AG04450 (cell line): ENCODE measurements at regions not wholly inside any gene's neighbourhood (a gene's known extent, or its start where the extent isn't known, plus 50 kb on each side); places are given as distances from the start of the nearest gene placed in this dataset.

Experiments
- CTCF ChIA-PET: fragments of 300-600, 350-600 bp; formaldehyde crosslinking; extraction: SDS; loops from one replicate; lab custom pipeline; 2022; ENCODE audit warnings: antibody characterized with exemption, inconsistent platforms; lab: Charles Lee
- POLR2A ChIA-PET: fragments of 350-600 bp; formaldehyde crosslinking; extraction: SDS; loops from one replicate; lab custom pipeline; 2021; ENCODE audit warnings: antibody characterized with exemption, inconsistent platforms; lab: Yijun Ruan, JAX
- DNase-seq: peaks from one replicate; pipeline ENCODE4 v3.0.0-alpha.2; 2011; ENCODE audit warnings: low read depth, low spot score
- H3K27ac ChIP-seq: one replicate; pipeline ENCODE4 v1.5.1; 2012; ENCODE audit warnings: low read depth, low read length, control low read depth
- H3K27me3 ChIP-seq: one replicate; pipeline ENCODE4 v1.6.0; 2012; ENCODE audit warnings: low read length; ENCODE audit not compliant: control insufficient read depth, insufficient read depth
- H3K4me3 ChIP-seq: 2 replicates; pipeline ENCODE4 v1.5.1; 2011; ENCODE audit warnings: mild to moderate bottlenecking, low read depth, low read length, control low read depth
- H3K9me3 ChIP-seq: 2 replicates; pipeline ENCODE4 v1.5.1; 2012; ENCODE audit warnings: low read length; ENCODE audit not compliant: control insufficient read depth, insufficient read depth
- TF ChIP-seq, protein P1 (sequence below): IDR thresholded peaks from 2 replicates; pipeline ENCODE4 v1.5.1; 2011; ENCODE audit warnings: low read depth, low read length, control low read depth, inconsistent platforms

DNA sequence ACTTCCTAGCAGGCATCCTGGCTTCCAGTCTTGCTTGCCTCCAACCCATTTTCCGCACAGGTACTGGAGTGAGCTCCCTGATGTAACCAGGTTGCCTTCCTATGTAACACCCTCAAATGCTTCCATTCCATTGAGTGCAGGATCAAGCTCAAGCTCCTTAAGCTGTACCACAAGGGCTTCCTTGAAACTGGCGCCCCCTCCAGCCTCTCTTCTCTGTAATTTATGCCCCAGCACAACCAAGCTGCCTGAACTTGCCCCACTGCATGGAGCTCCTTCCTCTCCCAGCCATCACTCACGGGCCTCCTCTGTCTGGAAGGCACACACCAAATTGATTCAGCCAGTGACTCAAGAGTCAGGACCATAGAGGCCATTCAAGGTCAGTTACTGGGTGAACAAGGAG lies 234.8 kb upstream of the RPL38 start:
- ChIA-PET POLR2A (no interaction called here), CTCF (no interaction called here)
- no peak overlapping the region for H3K4me3 ChIP-seq

DNA sequence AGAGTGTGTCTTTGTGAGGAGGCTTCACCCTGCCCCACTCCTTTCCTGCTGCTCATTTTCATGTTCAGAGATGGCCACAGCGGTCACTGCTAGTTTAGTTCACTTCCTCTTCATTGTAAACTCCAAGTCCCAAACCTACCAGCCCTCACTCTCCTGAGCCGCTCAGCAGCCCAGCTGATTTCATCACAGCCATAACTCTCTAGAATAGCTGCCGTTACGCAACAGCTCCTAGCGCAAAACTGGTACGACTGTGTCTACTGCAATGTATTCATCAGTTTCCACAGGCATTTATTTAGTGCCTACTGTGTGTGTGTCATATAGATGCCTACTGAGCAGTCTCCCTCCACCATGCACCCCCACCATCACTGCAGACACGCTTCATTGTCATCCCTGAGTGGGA lies 233.5 kb upstream of the RPL38 start:
- Histone ChIP-seq H3K4me3 (no peak overlapping the region), H3K27me3 (no peaks in the 10 kb centered on the region), H3K27ac (no peak overlapping the region), H3K9me3 (peaks cover 10% of the 10 kb centered on the region)
- no peak for DNase-seq
- POLR2A ChIA-PET: no interaction called here
- CTCF ChIA-PET: no interaction called here
- TF ChIP-seq, protein P1, sequence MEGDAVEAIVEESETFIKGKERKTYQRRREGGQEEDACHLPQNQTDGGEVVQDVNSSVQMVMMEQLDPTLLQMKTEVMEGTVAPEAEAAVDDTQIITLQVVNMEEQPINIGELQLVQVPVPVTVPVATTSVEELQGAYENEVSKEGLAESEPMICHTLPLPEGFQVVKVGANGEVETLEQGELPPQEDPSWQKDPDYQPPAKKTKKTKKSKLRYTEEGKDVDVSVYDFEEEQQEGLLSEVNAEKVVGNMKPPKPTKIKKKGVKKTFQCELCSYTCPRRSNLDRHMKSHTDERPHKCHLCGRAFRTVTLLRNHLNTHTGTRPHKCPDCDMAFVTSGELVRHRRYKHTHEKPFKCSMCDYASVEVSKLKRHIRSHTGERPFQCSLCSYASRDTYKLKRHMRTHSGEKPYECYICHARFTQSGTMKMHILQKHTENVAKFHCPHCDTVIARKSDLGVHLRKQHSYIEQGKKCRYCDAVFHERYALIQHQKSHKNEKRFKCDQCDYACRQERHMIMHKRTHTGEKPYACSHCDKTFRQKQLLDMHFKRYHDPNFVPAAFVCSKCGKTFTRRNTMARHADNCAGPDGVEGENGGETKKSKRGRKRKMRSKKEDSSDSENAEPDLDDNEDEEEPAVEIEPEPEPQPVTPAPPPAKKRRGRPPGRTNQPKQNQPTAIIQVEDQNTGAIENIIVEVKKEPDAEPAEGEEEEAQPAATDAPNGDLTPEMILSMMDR: no peak

More for the DNA sequence above, 234.8 kb upstream of the RPL38 start:
- Histone ChIP-seq H3K27ac (no peak overlapping the region), H3K9me3 (peaks cover 9% of the 10 kb centered on the region), H3K27me3 (no peaks in the 10 kb centered on the region)
- DNase-seq: no peak
- TF ChIP-seq, protein P1: no peak

DNA sequence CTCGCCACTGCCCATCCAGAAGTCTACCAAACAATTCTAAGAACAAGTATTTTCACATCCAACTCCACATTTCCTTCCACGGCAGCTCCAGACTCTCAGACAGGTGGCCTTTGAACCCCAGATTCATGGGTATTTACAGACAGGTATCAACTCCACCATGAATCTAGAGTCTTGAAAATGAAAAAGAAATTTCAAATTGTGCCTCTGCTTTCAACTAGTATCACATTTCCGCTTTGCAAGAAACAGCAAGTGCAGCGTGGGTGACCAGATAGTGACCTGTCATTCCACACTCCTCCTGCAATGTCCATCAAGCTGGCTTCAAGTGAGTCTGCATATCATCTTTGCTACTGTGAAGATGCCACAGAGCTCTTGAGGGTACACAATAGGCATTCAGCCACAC lies 232.4 kb upstream of the RPL38 start:
- TF ChIP-seq, protein P1: no peak
- ChIA-PET POLR2A (no interaction called here), CTCF (no interaction called here)
- no peak overlapping the region for H3K4me3 ChIP-seq
- H3K27me3 ChIP-seq: no peaks in the 10 kb centered on the region
- DNase-seq: no peak
- H3K9me3 ChIP-seq: peaks cover 10% of the 10 kb centered on the region
- no peak overlapping the region for H3K27ac ChIP-seq

DNA sequence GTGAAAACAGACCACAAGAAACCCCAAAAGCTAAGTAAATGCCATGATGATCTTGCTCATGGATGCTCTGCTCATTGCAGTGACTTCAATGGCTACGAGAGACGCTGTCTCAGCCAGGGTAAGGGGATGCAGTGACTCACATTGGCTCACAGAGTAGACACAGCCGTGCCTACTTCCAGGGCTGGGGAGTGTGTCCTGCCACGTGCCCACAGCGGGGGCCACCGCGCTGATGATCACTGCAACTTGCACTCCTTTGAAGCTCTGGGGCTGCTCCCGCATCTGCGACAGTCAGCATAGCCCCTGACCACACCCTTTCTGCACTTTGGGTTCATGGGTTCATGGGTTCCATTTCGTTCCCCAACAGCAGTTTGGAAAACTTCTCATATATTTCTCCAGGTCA lies 231.4 kb upstream of the RPL38 start:
- ChIA-PET POLR2A (no interaction called here), CTCF (no interaction called here)
- H3K9me3 ChIP-seq: peaks cover 10% of the 10 kb centered on the region
- no peaks in the 10 kb centered on the region for H3K27me3 ChIP-seq
- H3K4me3 ChIP-seq: no peak overlapping the region
- H3K27ac ChIP-seq: no peak overlapping the region
- TF ChIP-seq, protein P1: no peak
- no peak for DNase-seq

DNA sequence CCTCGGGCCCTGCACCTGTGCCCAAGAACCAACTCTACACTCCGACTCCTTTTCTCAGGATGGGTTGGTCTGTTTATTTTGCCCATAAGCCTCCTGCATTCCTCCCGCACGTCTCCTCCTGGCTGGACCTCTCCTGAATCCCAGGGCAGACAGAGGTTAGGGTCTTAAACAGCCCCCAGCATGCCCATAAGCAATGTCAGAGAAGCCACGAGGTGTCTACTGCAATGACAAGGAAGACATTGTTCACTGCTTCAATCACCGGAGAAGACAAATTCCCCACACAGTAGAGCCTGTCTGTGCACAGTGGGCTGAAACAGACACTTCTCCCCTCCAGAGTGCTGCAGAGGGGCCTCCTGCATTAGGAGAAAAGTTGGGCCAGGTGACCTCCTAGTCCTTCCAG lies 230.6 kb upstream of the RPL38 start:
- POLR2A ChIA-PET: no interaction called here
- no peaks in the 10 kb centered on the region for H3K27me3 ChIP-seq

More for the DNA sequence above, 230.6 kb upstream of the RPL38 start:
- Histone ChIP-seq H3K9me3 (peaks cover 10% of the 10 kb centered on the region), H3K27ac (no peak overlapping the region), H3K4me3 (no peak overlapping the region)
- CTCF ChIA-PET: no interaction called here
- TF ChIP-seq, protein P1: no peak
- no peak for DNase-seq
